ENCODE measurements at regions not wholly inside any gene's neighbourhood (a gene's known extent, or its start where the extent isn't known, plus 50 kb on each side); places are given as distances from the start of the nearest gene placed in this dataset.

DNA sequence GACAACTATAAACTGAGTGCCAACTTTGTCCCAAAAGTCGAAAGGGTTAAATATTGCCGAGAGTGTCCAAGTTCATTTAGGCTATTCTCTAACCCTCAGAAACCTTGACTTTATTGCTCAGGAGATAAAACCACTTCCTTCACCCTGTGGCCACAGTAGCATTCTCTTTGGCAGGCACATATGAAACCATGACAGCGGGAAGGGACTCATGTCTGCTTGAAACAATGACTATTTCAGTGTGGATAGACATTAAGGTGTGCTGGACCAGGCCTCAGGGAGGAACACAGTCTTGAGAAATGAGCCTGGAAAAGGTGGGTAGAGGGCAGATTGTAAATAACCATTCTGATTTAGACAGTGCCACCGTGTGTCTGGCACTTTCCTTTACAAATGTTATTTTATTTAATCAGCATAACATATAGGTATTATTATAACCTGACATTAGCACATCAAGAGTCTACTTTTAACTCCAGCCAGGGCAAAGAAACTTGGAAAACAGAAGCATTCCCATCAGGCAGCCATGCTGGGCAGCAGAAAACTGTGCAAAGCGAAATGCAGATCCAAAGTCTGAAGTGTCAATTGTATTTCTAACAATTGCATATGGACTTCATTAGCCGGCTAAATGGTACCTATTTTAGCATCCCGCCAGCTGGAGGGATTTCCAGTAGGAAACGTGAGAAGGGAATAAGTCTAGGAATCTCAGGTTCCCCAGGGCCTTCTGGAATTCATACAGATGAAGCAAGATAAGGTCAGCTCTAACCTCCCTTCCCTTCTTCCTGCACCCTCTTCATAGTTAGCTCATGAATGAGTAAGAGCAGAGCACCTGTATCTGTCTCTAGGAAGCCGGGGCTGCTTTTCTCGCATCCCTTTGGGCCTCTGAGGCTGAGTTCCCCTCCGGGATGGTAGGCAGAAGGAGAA is 212.8 kb upstream of the ELAC2 start:
- TF ChIP-seq, protein P1, sequence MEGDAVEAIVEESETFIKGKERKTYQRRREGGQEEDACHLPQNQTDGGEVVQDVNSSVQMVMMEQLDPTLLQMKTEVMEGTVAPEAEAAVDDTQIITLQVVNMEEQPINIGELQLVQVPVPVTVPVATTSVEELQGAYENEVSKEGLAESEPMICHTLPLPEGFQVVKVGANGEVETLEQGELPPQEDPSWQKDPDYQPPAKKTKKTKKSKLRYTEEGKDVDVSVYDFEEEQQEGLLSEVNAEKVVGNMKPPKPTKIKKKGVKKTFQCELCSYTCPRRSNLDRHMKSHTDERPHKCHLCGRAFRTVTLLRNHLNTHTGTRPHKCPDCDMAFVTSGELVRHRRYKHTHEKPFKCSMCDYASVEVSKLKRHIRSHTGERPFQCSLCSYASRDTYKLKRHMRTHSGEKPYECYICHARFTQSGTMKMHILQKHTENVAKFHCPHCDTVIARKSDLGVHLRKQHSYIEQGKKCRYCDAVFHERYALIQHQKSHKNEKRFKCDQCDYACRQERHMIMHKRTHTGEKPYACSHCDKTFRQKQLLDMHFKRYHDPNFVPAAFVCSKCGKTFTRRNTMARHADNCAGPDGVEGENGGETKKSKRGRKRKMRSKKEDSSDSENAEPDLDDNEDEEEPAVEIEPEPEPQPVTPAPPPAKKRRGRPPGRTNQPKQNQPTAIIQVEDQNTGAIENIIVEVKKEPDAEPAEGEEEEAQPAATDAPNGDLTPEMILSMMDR (IDR thresholded peaks at IDR 0.05) = no peak
- no peak for TF ChIP-seq POLR2A (IDR thresholded peaks at IDR 0.05)

Measured in esophagus squamous epithelium (tissue), 4 donors.